Fibroblast of pulmonary artery (primary cell): ENCODE measurements at regions not wholly inside any gene's neighbourhood (a gene's known extent, or its start where the extent isn't known, plus 50 kb on each side); places are given as distances from the start of the nearest gene placed in this dataset.

Experiments
- DNase-seq: peaks from one replicate; pipeline ENCODE4 v3.0.0-alpha.2; 2010; ENCODE audit warnings: low read depth
- H3K4me3 ChIP-seq: replicated peaks from 2 replicates; pipeline ENCODE4 v1.5.1; 2011; ENCODE audit warnings: low read depth, mild to moderate bottlenecking, control low read depth, low read length, moderate library complexity
- TF ChIP-seq, protein P1 (sequence below): IDR thresholded peaks from 2 replicates; pipeline ENCODE4 v1.5.1; 2011; ENCODE audit warnings: mild to moderate bottlenecking, control low read depth, low read length, inconsistent platforms; ENCODE audit errors: missing control alignments

DNA sequence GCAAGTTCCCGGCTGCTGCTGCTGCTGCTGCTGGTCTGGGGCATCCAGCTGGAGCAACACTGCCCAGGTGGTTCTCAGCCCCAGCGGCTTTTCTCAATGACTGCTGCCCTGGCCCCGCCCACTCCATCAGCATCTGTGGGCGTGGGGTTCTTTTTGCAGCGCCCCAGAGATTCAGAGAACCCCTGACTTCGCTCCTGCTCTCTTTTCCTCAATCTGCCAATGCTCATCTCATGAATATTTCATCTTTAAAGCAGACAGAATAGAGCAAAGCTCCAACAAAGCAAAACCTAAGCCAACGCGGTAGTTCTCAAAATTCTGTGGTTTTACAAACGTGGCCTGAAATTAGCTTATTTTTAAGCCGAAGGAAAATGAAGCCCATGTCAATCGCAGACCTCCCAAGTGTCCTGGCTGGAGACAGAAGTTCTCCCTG, 363.6 kb downstream of the CTTN start:
- H3K4me3 ChIP-seq: no peak overlapping the region
- TF ChIP-seq, protein P1, sequence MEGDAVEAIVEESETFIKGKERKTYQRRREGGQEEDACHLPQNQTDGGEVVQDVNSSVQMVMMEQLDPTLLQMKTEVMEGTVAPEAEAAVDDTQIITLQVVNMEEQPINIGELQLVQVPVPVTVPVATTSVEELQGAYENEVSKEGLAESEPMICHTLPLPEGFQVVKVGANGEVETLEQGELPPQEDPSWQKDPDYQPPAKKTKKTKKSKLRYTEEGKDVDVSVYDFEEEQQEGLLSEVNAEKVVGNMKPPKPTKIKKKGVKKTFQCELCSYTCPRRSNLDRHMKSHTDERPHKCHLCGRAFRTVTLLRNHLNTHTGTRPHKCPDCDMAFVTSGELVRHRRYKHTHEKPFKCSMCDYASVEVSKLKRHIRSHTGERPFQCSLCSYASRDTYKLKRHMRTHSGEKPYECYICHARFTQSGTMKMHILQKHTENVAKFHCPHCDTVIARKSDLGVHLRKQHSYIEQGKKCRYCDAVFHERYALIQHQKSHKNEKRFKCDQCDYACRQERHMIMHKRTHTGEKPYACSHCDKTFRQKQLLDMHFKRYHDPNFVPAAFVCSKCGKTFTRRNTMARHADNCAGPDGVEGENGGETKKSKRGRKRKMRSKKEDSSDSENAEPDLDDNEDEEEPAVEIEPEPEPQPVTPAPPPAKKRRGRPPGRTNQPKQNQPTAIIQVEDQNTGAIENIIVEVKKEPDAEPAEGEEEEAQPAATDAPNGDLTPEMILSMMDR: no peak
- DNase-seq: no peak

DNA sequence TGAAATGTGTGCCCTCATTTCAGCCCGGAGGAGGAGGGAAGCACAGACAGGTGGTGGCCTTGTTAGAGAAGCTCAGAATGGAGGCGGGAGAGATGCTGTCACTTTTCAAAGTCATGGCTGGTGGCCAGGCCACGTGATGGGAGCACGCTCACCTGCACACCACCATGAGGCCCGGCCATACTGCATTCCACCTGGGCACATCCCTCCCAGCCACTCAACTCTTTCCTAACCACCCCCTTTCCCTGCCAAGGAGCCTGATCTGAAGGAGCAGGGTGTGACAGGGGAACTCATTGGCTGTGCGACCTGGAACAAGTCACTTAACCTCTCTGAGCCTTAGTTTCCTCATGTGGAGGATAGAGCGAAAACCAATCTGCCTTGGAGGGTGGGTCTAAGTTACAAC, 364.5 kb downstream of the CTTN start:
- no peak overlapping the region for H3K4me3 ChIP-seq
- DNase-seq: no peak
- TF ChIP-seq, protein P1: no peak

- H3K4me3 ChIP-seq: no peak overlapping the region
- no peak for DNase-seq
- TF ChIP-seq, protein P1: no peak
Measured at GRCh38 chr11:70763606-70764005, 365.3 kb downstream of the CTTN start.

DNA sequence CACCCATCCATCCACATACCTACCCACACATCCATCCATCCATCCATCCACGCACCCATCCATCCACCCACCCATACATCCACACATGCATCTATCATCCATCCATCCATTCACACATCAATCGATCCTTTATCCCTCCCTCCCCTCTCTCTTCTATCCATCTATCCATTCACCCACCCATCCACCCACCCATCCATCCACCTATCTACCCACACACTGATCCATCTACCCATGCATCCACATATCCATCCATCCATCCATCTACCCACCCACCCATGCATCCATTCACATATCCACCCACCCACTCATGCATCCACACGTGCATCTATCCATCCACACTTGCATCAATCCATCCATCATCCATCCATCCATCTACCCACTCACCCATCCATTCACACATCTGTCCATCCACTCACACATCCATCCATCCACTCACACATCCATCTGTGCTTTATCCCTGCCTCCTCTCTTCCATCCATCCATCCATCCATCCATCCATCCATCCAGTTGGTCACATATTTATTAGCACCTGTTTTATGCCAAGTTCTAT, 366.1 kb downstream of the CTTN start:
- no peak for DNase-seq
- no peak overlapping the region for H3K4me3 ChIP-seq
- TF ChIP-seq, protein P1: no peak

DNA sequence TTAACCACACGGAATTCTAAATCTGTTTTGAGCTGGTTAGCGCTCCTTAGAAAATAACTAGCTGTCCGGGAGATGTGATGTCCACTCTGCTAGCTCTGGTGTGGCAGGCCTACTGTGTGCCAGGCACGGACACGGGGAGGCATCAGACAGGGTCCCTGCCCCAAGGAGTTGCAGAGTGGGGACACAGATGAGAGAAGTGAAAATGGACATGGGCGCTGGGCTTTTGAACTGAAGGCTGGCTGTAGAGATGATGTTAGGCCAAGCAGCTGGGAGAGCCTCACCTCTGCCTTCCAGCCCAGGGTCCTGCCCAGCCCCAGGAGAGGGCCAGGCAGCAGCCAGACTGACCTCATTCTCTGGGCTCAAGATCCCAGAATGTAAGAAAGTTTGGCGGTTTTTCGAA, 368.6 kb downstream of the CTTN start:
- no peak for DNase-seq
- TF ChIP-seq, protein P1: no peak
- no peak overlapping the region for H3K4me3 ChIP-seq

- no peak for DNase-seq
- no peak overlapping the region for H3K4me3 ChIP-seq
- TF ChIP-seq, protein P1: no peak
Measured at GRCh38 chr11:70768346-70769095, 370.2 kb downstream of the CTTN start.

DNA sequence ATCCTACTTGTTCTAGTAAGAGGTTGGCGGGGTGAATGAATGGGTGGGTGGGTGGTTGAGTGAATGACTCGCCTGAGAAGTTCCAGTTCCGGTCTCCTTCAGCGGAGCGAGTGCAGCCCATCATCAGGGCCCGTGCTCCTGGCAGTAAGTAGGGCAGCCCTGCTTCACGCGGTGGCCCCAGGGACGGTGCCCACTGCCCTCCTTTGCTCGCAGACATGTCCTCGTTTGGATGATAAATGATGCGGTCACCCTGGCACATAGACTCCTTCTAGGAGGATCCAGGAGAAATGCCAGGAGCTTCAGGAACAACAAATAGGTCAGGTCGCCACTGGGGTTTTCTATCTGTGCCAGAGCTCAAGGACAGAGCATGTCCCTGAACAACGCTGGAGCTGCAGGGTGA, 370.8 kb downstream of the CTTN start:
- no peak for DNase-seq
- H3K4me3 ChIP-seq: no peak overlapping the region
- TF ChIP-seq, protein P1: no peak
